ENCODE measurements at regions not wholly inside any gene's neighbourhood (a gene's known extent, or its start where the extent isn't known, plus 50 kb on each side); places are given as distances from the start of the nearest gene placed in this dataset.

- TF ChIP-seq CTCF (IDR thresholded peaks at IDR 0.05) (no peak), POLR2A (IDR thresholded peaks at IDR 0.05) (no peak)
Observed at GRCh38 chr11:56816259-56816658, 67.8 kb upstream of the OR9G4 start.

Data from adrenal gland (tissue), 5 donors.